Keratinocyte (primary cell): ENCODE measurements at regions not wholly inside any gene's neighbourhood (a gene's known extent, or its start where the extent isn't known, plus 50 kb on each side); places are given as distances from the start of the nearest gene placed in this dataset.

Experiments
- EZH2 ChIP-seq: IDR thresholded peaks from one replicate; pipeline ENCODE4 v1.6.1; 2012; ENCODE audit warnings: inconsistent platforms, mild to moderate bottlenecking, low read length, moderate library complexity
- TF ChIP-seq, protein P1 (sequence below), 3 experiments: IDR thresholded peaks in 1 of 3; conservative IDR thresholded peaks in 1 of 3; optimal IDR thresholded peaks in 1 of 3; 2 replicates in 2 of 3; 3 replicates in 1 of 3; pipeline versions ENCODE3 to v1.5.1; 2011; ENCODE audit warnings: low read length in 3 of 3, mild to moderate bottlenecking in 3 of 3, moderate library complexity in 2 of 3, control low read depth in 1 of 3, inconsistent platforms in 1 of 3; ENCODE audit not compliant: insufficient read depth in 2 of 3; ENCODE audit errors: extremely low read depth in 1 of 3

DNA sequence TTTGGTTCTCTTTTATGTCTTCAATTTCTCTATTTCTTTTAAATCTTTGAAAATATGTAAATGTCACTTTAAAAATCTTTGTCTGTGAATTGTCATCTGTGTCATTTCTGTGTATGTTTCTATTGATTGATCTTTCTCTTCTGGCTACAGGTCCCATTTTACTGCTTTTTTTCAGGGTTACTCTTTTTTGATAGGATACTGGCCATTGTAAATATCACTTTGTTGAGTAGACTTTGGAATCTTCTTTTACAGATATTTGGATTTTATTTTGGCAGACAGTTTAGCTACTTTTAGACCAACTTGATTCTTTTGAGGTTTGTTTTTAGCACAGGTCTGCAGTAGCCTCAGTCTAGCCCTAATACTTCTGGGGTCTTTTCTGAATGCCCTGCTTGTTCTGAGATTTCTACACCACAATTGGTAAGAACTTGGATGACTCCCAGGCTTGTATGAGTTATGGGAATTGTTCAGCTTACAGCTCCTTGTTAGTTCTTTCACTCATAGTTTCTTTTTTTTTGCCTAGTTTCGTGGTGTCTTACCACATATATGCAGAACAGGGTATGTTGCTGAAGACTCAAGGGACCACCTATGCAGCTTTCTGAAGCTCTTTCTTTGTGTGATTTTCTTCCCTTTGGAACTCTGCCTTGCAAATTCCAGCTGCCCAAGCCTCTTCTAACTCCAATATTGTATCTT lies 122.2 kb downstream of the QPCT start:
- no peak for TF ChIP-seq EZH2
- TF ChIP-seq, protein P1, sequence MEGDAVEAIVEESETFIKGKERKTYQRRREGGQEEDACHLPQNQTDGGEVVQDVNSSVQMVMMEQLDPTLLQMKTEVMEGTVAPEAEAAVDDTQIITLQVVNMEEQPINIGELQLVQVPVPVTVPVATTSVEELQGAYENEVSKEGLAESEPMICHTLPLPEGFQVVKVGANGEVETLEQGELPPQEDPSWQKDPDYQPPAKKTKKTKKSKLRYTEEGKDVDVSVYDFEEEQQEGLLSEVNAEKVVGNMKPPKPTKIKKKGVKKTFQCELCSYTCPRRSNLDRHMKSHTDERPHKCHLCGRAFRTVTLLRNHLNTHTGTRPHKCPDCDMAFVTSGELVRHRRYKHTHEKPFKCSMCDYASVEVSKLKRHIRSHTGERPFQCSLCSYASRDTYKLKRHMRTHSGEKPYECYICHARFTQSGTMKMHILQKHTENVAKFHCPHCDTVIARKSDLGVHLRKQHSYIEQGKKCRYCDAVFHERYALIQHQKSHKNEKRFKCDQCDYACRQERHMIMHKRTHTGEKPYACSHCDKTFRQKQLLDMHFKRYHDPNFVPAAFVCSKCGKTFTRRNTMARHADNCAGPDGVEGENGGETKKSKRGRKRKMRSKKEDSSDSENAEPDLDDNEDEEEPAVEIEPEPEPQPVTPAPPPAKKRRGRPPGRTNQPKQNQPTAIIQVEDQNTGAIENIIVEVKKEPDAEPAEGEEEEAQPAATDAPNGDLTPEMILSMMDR (optimal IDR thresholded peaks at IDR 0.05 in 1 of 3, IDR thresholded peaks at IDR 0.05 in 1 of 3, conservative IDR thresholded peaks at IDR 0.05 in 1 of 3; ENCODE audit: extremely low read depth in 1 of 3, insufficient read depth in 2 of 3, low read length in 3 of 3): no peak
